ENCODE measurements at regions not wholly inside any gene's neighbourhood (a gene's known extent, or its start where the extent isn't known, plus 50 kb on each side); places are given as distances from the start of the nearest gene placed in this dataset.

GRCh38 chr17:77610972-77611521 is 347.5 kb upstream of the TNRC6C start:
- no peak overlapping the region for H3K27ac Mint-ChIP-seq
- peaks cover 20% of the 10 kb centered on the region for H3K4me1 Mint-ChIP-seq
- no peak overlapping the region for H3K4me3 Mint-ChIP-seq
- H3K9me3 Mint-ChIP-seq = peaks cover 6% of the 10 kb centered on the region
- no peak for TF ChIP-seq CTCF (IDR thresholded peaks at IDR 0.05)
- no peaks in the 10 kb centered on the region for H3K36me3 Mint-ChIP-seq (ENCODE audit: low read depth)
- peaks cover 26% of the 10 kb centered on the region for H3K27me3 Mint-ChIP-seq (ENCODE audit: low read depth, poor library complexity)
- DNase-seq = no peak

GRCh38 chr17:77611791-77612502 is 346.6 kb upstream of the TNRC6C start:
- H3K9me3 Mint-ChIP-seq = peaks cover 6% of the 10 kb centered on the region
- no peaks in the 10 kb centered on the region for H3K36me3 Mint-ChIP-seq (ENCODE audit: low read depth)
- peaks cover 25% of the 10 kb centered on the region for H3K4me1 Mint-ChIP-seq
- H3K27ac Mint-ChIP-seq = no peak overlapping the region
- no peak for DNase-seq
- H3K4me3 Mint-ChIP-seq = no peak overlapping the region
- peaks cover 23% of the 10 kb centered on the region for H3K27me3 Mint-ChIP-seq (ENCODE audit: low read depth, poor library complexity)
- TF ChIP-seq CTCF (IDR thresholded peaks at IDR 0.05) = no peak

- Mint-ChIP-seq H3K9me3 (peaks cover 6% of the 10 kb centered on the region), H3K36me3 (ENCODE audit: low read depth) (no peaks in the 10 kb centered on the region), H3K4me3 (no peak overlapping the region), H3K27me3 (ENCODE audit: low read depth, poor library complexity) (peaks cover 22% of the 10 kb centered on the region), H3K27ac (no peak overlapping the region), H3K4me1 (peaks cover 37% of the 10 kb centered on the region)
- no peak for TF ChIP-seq CTCF (IDR thresholded peaks at IDR 0.05)
- DNase-seq = no peak
Observed at GRCh38 chr17:77613218-77613617, 345.3 kb upstream of the TNRC6C start.

- H3K4me3 Mint-ChIP-seq = no peak overlapping the region
- no peak for TF ChIP-seq CTCF (IDR thresholded peaks at IDR 0.05)
- peaks cover 6% of the 10 kb centered on the region for H3K9me3 Mint-ChIP-seq
- H3K27me3 Mint-ChIP-seq (ENCODE audit: low read depth, poor library complexity) = peaks cover 22% of the 10 kb centered on the region
- H3K27ac Mint-ChIP-seq = no peak overlapping the region
- peaks cover 41% of the 10 kb centered on the region for H3K4me1 Mint-ChIP-seq
- DNase-seq = no peak
- H3K36me3 Mint-ChIP-seq (ENCODE audit: low read depth) = no peaks in the 10 kb centered on the region
Observed at GRCh38 chr17:77613627-77614026, 344.9 kb upstream of the TNRC6C start.

GRCh38 chr17:77615703-77616253 is 342.7 kb upstream of the TNRC6C start:
- peaks cover 22% of the 10 kb centered on the region for H3K9me3 Mint-ChIP-seq
- H3K4me3 Mint-ChIP-seq = no peak overlapping the region
- no peak for TF ChIP-seq CTCF (IDR thresholded peaks at IDR 0.05)
- DNase-seq = no peak
- H3K27ac Mint-ChIP-seq = no peak overlapping the region
- H3K27me3 Mint-ChIP-seq (ENCODE audit: low read depth, poor library complexity) = peaks cover 22% of the 10 kb centered on the region
- H3K4me1 Mint-ChIP-seq = peaks cover 26% of the 10 kb centered on the region
- H3K36me3 Mint-ChIP-seq (ENCODE audit: low read depth) = no peaks in the 10 kb centered on the region
